NCI-H2081 treated with DMSO at 0.1 percent for 48 hours (cell line): ENCODE measurements at regions not wholly inside any gene's neighbourhood (a gene's known extent, or its start where the extent isn't known, plus 50 kb on each side); places are given as distances from the start of the nearest gene placed in this dataset.

ENCODE experiments used
- DNase-seq: peaks from one replicate; lab custom pipeline; 2025; lab: John Stamatoyannopoulos, UW

DNA sequence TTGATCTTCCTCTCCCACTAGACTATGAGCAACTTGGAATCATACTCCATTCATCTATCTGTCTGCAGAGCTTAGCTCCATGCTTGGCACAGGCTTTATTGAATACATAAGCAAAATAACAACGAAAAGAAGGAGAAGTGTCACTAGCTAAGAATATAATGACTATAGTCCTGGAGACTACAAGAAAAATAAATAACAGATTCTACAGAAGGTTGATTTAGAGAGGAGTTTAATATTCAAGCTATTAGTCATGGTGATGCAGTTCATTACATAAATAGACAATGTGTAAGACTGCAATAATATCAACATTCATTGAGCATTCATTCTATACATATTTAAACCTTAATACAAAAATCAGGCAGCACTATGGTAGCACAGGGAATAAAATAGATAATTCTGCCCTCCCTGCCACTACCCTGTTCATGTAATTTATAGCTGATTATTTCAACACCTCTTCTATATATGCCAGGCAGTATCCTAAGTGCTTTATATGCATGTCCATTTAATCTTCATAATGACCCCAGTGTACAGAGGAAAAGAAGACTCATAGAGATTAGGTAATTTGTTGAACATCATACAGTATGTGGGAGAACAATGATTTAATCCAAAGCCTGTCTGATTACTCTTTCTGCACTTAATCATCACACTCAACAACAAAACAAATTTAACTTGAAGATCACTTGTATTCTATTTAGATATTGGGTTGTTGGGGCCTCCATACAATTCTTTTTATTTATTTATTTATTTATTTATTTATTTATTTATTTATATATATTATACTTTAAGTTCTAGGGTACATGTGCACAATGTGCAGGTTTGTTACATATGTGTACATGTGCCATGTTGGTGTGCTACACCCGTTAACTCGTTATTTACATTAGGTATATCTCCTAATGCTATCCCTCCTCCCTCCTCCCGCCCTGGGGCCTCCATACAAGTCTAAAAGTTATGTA is 165.3 kb downstream of the RNF152 start:
- DNase-seq: no peak

DNA sequence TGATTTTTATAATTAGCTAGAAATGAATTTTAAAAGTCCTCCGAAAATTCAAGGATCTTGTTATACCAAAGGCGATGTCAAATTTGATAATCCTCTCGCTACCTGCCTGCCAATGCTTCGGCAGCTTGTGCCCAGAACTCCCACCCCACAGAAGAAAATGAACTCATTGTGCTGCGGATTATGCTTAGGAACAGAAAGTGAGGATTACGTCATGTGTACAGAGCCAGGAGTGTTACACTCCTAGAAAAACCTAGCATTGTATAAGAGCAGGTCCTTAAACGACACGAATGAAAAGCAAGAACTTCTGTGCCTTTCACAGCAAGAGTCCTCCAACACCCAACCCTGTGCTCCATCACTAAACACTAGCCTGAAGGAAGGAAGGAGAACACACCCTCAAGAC is 168.3 kb downstream of the RNF152 start:
- no peak for DNase-seq

DNA sequence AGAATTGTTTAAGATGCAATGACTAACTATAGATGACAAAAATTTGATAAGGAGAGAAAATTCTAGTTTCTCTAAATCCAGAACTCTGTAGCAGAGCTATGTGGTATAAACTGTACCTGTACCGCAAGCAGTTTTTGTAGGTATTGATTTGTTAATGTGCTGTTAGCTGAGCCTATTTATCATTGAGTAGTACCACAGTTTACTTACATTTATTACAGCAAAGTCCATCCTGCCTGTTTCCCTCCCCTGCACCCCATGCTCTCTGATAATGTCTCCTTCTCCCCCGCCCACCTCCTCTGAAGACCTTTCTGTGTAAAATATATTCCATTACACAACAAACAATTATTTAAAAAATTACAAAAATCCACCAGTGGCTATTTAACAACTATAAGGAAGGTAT is 170.6 kb downstream of the RNF152 start:
- no peak for DNase-seq

- no peak for DNase-seq
Observed at GRCh38 chr18:61720496-61720895, 172.3 kb downstream of the RNF152 start.

- DNase-seq: no peak
Observed at GRCh38 chr18:61719671-61720070, 173.1 kb downstream of the RNF152 start.

DNA sequence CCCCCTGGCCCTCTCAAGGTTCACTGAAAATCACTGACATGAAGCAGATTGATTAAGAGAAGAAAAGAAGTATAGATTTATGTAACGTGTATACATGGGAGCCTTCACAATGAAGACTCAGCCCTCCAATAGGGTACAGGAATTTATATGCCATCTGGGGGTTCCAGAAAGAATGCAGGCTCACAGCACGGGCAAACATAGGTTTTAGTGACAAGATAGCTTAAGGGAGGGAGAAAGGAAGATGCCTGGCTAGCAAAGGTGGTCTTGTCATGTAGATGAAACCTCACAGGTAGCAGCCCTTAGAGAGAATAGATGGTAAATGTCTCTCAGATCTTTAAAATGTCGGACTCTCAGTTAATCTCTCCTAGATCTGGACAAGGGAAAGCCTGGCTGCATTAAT is 173.9 kb downstream of the RNF152 start:
- DNase-seq: no peak

- DNase-seq: no peak
Observed at GRCh38 chr18:61714421-61714820, 178.4 kb downstream of the RNF152 start.

DNA sequence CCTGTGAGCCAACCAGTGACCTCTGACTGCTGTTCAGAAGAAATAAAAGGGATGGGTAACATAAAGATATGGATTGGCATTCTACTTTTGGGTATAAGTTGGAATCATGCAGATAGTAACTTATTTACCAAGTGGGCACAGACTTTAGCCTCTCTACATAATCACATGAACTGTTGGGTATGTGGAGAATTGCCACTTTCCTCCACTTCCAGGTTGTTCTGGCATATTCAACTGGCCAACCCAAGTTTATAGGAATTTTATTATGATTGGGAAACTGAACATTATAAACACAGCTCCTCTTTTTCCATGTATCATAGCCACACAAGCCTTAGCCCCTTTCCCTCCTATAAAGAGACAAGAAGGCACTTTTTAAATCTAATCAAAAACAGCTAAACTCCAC is 179.3 kb downstream of the RNF152 start:
- no peak for DNase-seq

DNA sequence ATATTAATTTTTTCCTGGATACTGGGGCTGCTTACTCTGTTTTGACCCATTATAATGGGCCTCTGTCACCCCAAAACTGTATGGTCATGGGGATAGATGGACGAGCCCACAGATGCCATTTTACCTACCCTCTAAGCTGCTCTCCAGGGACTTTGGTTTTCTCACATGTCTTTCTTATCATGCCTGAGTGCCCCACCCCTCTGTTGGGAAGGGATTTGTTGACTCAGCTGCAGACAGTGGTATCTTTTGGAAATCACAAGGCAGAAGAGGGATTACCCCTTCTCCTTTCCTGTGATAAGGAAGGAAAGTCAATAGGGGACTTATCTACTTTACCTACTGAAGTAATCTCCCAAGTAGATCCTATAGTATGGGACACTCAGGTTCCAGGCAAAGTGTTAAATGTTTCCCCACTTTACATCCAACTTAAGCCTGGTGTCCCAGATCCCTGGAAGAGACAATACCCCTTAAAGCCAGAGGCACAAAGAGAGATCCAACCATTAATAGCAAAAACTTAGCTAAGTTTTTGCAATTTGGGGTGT is 182.7 kb downstream of the RNF152 start:
- DNase-seq: no peak

DNA sequence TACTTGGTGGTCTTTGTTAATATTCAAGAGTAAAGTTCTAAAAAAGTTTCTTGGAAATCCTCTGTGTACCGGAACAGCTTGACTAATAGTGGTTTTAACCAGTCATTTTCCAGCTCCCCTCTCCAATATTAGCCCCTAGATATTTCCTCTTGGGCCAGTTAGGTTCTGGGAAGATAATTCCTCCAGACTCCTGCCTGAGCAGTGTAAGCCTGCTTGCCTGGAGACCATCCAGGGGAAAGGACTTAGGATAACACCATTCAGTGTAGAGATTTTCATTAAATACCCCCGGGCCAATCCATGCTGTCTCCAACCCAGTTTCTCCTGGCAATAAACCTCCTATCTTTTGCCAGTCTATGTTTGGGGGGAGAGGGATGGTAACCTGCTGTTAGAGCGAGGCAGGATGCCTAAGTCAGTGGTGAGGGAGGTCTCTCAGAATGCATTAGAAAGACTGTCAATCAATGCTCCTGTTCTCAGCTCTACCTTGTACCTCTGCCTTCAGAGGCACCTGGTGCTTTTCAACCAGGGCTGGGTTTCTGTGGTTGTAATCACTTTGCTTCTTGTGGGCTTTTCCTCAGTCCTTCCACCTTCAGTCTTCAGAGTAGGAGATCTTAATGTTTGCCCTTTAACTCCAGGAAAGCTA is 186.4 kb downstream of the RNF152 start:
- no peak for DNase-seq

DNA sequence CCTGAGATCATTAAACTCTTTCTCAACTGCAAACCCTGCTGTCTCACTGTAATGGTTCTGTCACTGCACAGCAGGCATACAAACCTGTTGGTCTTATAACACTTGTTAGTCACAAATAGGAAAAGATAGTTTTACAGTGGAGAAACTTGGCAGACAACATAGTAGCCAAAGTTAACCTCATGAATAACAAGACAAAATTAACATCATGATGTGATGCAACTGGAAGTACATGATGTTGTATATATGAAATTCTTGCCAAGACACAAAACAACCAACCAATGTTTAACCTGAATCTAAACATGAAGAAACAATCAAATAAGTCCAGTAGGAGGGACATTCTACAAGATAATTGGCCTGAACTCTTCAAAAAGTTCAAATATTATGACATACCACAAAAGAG is 189.3 kb downstream of the RNF152 start:
- DNase-seq: no peak

DNA sequence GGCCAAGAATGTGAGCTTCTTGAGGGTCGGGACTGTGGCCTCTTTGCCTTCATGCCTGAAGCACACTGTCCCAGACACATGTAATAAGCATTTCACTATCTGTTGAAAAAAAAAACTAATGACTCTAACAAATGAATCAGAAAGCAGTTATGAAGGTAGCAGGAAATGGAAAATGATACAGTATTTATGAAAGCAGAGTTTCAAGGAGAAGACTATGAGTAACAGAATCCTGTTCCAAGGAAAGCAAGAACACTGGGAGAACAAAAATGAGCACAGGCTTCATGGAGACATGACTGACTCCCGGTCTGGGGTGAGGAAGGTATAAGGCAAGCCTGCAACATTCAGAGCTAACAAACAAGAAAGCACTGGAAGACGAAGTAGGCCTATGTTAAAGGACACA is 190.8 kb downstream of the RNF152 start:
- no peak for DNase-seq

GRCh38 chr18:61699397-61700110 is 193.3 kb downstream of the RNF152 start:
- DNase-seq: no peak

- DNase-seq: no peak
Observed at GRCh38 chr18:61697306-61697909, 195.4 kb downstream of the RNF152 start.

DNA sequence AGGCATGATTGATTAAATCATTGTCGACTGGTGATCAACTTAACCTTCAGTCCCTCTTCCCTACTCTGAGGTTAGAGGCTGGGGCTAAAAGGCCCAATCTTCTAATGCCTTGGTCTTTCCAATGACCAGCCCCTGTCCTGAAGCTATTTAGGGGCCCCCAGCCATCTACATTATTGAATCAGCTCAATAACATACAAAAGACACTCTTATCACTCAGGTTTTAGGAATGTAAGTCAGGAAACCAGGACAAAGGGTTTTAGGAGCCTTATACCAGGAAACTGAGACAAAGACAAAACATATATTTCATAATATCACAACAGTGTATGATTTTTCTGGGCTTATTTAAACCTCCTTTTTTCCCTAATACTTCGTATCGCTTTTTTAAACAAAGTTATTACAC is 198.6 kb downstream of the RNF152 start:
- DNase-seq: no peak

DNA sequence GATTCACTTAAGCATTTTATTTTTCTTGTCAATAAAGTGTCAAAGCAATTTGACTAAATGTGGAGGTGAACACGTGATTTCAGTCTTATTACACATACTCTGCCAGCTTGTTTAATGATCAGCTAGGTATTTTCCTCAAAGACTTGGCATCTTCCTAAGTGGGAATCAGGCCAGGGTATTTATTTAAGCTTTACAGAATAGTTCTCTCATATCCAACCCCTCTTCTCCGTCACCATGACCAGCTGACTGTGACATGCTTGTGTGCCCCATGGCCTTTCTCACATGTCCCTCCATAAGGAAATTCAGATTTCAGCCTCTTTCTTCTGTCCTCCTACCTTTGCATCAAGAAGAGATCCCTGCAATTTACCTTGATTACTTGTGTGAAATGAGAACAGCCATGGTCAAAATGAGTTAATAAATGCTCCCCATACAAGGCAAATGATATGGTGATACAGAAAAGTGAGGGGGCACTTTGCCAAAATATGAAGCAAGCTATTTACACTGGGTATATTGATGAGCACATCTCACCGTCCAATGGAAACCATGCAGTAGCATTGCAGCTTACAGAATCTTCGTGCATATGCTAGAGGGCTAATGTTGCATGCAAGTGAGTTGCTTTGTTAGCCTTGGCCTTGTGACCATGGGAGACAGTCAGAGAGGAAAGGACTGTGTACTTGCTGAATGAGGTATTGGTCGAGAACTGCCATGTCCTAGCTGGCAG is 202.2 kb downstream of the RNF152 start:
- no peak for DNase-seq

- DNase-seq: no peak
Observed at GRCh38 chr18:61687317-61687716, 205.5 kb downstream of the RNF152 start.

GRCh38 chr18:61683856-61684255 is 209.0 kb downstream of the RNF152 start:
- no peak for DNase-seq

DNA sequence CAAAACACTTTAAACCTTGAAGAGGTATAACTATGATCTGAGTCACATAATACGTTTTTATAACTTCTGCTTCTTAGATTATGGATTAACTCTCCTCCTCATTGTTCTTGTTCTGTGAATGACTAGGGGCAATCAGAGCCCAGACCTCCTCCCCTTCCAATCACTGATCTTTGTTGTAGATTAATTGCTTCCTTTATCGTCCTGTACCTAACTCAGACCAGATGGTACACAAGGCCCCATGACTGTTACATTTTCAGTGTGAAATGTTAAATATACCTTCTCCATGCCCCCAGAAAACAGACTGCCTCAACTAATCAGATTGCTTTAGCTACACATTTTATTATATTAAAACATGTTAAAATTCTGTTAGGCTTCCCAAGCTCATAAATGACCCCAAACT is 211.7 kb downstream of the RNF152 start:
- no peak for DNase-seq

- no peak for DNase-seq
Observed at GRCh38 chr18:61679836-61680235, 213.0 kb downstream of the RNF152 start.

DNA sequence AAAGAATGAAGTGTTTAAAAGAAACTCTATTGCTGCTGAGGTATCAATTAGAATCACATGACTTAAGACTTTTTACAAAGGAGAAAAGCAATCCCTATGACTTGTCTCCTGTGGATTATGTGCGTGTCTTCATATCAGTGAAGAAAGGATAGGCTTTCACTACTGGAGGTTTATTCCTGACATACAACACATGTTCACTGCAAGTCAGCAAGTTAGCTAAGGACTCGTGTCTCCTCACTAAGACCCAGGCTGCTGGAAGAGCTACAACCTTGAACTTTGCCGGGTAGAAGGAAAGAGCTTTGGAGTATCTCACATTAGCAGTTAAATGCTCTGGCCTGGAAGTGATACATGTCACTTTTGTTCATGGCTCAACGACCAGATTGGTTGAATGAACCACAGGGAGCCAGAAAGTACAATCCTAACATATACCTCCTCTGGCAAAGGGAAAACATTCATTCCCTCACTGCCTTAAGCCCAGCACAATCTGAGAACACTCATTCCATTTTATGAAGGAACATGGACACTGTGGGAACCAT is 215.3 kb downstream of the RNF152 start:
- no peak for DNase-seq
